ENCODE measurements at regions not wholly inside any gene's neighbourhood (a gene's known extent, or its start where the extent isn't known, plus 50 kb on each side); places are given as distances from the start of the nearest gene placed in this dataset.

DNA sequence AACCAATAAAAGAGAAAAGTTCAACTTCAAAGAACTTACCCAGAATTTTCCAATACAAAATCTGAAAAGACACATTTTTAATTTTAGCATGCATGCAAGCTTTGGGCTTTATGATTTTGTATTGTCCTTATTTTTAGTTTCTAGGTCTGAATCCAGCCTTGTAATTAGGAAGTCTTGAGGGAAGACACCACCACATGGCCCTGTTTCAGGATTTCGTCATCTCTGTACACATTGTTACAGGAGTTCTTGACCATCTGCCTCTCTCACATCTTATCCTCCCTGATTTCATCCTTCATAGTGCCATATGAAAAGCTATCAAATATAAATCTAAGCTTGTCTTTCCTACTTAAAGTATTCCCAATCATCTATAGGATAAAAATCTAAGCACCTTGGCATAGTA, 176.1 kb downstream of the TXNL1 start:
- Histone ChIP-seq H3K27ac (ENCODE audit: extremely low read depth, low read depth, low read length) (no peak overlapping the region), H2AFZ (ENCODE audit: low read depth, low read length) (no peak overlapping the region), H3K4me1 (replicated peaks in 1 of 2; ENCODE audit: control insufficient read depth in 2 of 2, insufficient read depth in 2 of 2, low read length in 2 of 2) (no peaks in the 10 kb centered on the region), H3K9me3 (replicated peaks; ENCODE audit: control insufficient read depth, insufficient read depth, low read depth, low read length) (no peaks in the 10 kb centered on the region), H4K20me1 (replicated peaks; ENCODE audit: control insufficient read depth, insufficient read depth, low read length) (no peaks in the 10 kb centered on the region), H3K79me2 (ENCODE audit: control insufficient read depth, insufficient read depth, low read length) (no peaks in the 10 kb centered on the region), H3K9me1 (ENCODE audit: control insufficient read depth, insufficient read depth, low read length) (no peaks in the 10 kb centered on the region), H3K4me2 (ENCODE audit: insufficient read depth, low read length) (no peak overlapping the region), H3K27me3 (ENCODE audit: control insufficient read depth in 2 of 2, insufficient read depth in 2 of 2, low read length in 2 of 2) (no peaks in the 10 kb centered on the region), H3K36me3 (ENCODE audit: control insufficient read depth, insufficient read depth, low read length) (no peaks in the 10 kb centered on the region), H3K9ac (ENCODE audit: insufficient read depth in 1 of 2, low read depth in 2 of 2, low read length in 2 of 2) (no peak overlapping the region), H3K4me3 (no peak overlapping the region)
- DNase-seq (ENCODE audit: extremely low read depth in 1 of 4, low spot score in 3 of 4) (no peak), ATAC-seq (no peak), FAIRE-seq (no peak)
- intact Hi-C loops (cut with micrococcal nuclease) (no loop called here), in situ Hi-C loops (cut with MboI) (no loop called here)
- POLR2A ChIA-PET, result no interaction called here
- TF ChIP-seq ZNF668 (CRISPR knock-in tag; IDR thresholded peaks at IDR 0.05), result no peak
- TF ChIP-seq, protein P1, sequence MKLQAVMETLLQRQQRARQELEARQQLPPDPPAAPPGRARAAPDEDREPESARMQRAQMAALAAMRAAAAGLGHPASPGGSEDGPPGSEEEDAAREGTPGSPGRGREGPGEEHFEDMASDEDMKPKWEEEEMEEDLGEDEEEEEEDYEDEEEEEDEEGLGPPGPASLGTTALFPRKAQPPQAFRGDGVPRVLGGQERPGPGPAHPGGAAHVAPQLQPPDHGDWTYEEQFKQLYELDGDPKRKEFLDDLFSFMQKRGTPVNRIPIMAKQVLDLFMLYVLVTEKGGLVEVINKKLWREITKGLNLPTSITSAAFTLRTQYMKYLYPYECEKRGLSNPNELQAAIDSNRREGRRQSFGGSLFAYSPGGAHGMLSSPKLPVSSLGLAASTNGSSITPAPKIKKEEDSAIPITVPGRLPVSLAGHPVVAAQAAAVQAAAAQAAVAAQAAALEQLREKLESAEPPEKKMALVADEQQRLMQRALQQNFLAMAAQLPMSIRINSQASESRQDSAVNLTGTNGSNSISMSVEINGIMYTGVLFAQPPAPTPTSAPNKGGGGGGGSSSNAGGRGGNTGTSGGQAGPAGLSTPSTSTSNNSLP (IDR thresholded peaks at IDR 0.05; ENCODE audit: borderline replicate concordance, low read depth, low read length), result no peak
- TF ChIP-seq, protein P2, sequence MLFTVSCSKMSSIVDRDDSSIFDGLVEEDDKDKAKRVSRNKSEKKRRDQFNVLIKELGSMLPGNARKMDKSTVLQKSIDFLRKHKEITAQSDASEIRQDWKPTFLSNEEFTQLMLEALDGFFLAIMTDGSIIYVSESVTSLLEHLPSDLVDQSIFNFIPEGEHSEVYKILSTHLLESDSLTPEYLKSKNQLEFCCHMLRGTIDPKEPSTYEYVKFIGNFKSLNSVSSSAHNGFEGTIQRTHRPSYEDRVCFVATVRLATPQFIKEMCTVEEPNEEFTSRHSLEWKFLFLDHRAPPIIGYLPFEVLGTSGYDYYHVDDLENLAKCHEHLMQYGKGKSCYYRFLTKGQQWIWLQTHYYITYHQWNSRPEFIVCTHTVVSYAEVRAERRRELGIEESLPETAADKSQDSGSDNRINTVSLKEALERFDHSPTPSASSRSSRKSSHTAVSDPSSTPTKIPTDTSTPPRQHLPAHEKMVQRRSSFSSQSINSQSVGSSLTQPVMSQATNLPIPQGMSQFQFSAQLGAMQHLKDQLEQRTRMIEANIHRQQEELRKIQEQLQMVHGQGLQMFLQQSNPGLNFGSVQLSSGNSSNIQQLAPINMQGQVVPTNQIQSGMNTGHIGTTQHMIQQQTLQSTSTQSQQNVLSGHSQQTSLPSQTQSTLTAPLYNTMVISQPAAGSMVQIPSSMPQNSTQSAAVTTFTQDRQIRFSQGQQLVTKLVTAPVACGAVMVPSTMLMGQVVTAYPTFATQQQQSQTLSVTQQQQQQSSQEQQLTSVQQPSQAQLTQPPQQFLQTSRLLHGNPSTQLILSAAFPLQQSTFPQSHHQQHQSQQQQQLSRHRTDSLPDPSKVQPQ (CRISPR knock-in tag; IDR thresholded peaks at IDR 0.05; ENCODE audit: borderline replicate concordance), result no peak
- no TSS peak for BruUV-seq (replicated peaks)
- CTCF ChIA-PET (ENCODE audit: low intra/inter-chr PET ratio), result no interaction called here
- WGBS (ENCODE audit: insufficient coverage, low coverage, missing lambda C conversion rate), result 0% methylated on average over 1 of the region's 1 CpG
